ENCODE measurements at regions not wholly inside any gene's neighbourhood (a gene's known extent, or its start where the extent isn't known, plus 50 kb on each side); places are given as distances from the start of the nearest gene placed in this dataset.

GRCh38 chr4:180698550-180699195 is 1544.5 kb upstream of the TENM3 start:
- in situ Hi-C loops (cut with HindIII; ENCODE audit: low pct_ligation_motif_present, low pct_unique_long_range_greater_than_20kb, low sequenced_read_pairs): no loop called here

GRCh38 chr4:180706766-180707165 is 1536.4 kb upstream of the TENM3 start:
- DNase-seq: no peak
- in situ Hi-C loops (cut with HindIII; ENCODE audit: low pct_ligation_motif_present, low pct_unique_long_range_greater_than_20kb, low sequenced_read_pairs): no loop called here

More at GRCh38 chr4:180698550-180699195, 1544.5 kb upstream of the TENM3 start:
- no peak for DNase-seq

DNA sequence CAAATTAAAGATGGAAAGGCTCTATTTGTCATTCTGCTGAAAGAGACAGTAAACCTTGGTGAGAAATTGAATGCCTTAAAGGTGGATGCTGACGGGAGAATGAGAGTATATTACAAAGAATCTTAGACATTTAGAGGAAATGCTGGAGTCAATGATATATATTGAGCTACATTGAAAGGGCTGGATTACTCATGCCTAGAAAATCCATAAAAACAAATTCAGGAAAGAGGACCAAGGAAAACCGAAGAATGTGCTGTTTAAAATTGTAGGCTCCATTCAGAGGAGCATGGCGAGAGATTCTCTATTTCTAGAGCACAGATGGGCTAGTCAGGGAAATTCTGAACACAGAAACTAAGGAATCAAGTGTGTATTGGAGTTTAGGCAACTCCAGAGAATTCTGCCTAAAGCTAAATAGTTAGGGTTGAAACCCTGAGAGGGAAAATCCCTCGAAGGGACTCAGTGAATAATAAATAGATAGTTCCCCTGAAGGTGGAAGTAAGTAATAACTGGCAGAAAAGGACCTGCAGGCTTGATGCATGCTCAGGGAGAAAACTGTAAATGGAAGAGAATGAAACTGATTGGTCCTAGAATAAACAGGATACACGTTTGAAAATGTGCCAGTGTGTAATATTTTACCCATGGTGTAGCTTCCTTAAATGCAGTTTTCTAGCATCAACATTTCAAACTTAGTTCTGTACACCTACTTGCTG is 1532.4 kb upstream of the TENM3 start:
- in situ Hi-C loops (cut with HindIII; ENCODE audit: low pct_ligation_motif_present, low pct_unique_long_range_greater_than_20kb, low sequenced_read_pairs): no loop called here
- DNase-seq: no peak

GRCh38 chr4:180717451-180718033 is 1525.7 kb upstream of the TENM3 start:
- no peak for DNase-seq
- in situ Hi-C loops (cut with HindIII; ENCODE audit: low pct_ligation_motif_present, low pct_unique_long_range_greater_than_20kb, low sequenced_read_pairs): no loop called here

GRCh38 chr4:180721356-180721755 is 1521.8 kb upstream of the TENM3 start:
- no peak for DNase-seq
- in situ Hi-C loops (cut with HindIII; ENCODE audit: low pct_ligation_motif_present, low pct_unique_long_range_greater_than_20kb, low sequenced_read_pairs): no loop called here

DNA sequence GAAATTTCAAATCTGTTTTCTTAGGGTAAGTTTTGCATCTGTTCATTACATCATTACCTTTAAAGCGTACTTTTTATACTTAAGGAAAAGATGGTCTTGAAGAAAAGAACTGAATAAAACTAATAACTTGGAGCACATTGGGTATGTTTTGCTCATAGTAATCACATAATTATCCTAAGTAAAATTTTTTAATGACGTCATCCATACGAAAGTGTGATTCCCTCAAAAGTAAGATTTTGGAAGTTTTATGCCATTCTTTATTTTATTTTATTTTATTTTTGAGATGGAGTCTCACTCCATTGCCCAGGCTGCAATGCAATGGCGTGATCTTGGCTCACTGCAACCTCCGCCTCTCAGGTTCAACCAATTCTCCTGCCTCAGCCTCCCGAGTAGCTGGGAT is 1516.6 kb upstream of the TENM3 start:
- no peak for DNase-seq
- in situ Hi-C loops (cut with HindIII; ENCODE audit: low pct_ligation_motif_present, low pct_unique_long_range_greater_than_20kb, low sequenced_read_pairs): no loop called here

DNA sequence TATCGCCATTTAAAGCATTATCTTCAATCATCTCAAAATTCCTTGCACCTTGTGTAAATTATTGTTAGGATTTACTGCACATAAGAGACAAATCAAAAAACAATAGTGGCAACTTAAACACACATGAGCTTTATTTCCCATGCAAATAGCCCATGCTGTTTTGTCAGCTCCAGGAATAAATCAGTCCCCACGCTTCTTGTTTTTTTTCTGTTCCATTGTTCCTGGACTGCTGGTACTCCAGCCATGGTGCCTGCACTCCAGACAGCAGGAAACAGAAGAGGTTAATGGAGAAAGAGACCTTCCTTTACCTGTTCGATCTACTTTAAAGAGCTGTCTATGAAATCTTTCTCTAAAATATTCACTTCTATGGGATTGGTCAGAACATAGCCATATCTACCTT is 1515.7 kb upstream of the TENM3 start:
- in situ Hi-C loops (cut with HindIII; ENCODE audit: low pct_ligation_motif_present, low pct_unique_long_range_greater_than_20kb, low sequenced_read_pairs): no loop called here
- DNase-seq: no peak

DNA sequence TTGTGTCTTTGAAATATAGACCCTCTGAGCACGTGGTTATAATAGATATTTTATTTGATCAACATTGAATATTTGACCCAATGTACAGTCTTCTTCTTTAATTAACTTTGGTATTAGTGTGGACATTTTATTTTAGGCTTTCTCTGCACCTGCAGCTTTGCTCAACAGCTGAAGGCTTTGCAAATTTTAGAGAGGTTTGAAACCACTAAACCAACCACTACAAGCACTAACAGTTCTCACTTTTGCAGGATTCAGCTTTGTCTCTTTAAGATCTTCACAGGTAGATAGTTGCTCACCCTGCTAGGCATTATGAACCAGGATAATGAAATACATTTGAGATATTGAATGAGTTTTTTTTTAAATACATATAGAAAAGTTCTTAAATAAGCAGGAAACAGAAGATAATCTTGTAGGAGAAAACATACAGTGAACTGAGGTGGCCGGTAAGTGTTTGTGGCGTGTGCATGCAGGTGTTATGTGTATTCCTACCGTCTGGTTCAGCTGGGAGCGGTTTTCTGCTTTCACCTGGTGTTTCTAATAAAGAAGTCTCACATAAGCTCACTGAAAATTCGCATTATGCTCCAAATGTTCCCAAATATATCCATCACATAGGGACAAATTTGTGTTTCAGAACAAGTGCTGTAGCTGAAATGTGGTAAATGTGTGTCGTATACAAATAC is 1508.3 kb upstream of the TENM3 start:
- in situ Hi-C loops (cut with HindIII; ENCODE audit: low pct_ligation_motif_present, low pct_unique_long_range_greater_than_20kb, low sequenced_read_pairs): no loop called here

DNA sequence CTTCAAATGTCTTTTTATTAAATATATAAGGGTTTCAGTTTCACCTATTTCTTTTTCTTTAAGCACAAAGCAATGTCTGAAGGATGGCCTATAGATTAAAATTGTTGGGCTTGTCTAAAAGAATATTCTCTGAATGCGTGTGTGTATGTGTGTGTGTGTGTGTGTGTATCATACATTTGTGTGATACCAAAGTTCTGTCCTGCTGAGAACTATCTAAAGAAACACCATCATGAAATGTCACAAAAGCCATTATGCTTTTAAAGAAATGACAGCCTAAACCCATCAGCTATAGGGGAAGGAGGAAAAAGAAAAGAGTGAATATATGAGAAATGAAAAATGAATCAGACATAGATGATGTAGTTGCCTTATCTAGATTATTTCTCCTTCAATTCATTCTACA is 1501.5 kb upstream of the TENM3 start:
- DNase-seq: no peak
- in situ Hi-C loops (cut with HindIII; ENCODE audit: low pct_ligation_motif_present, low pct_unique_long_range_greater_than_20kb, low sequenced_read_pairs): no loop called here

More for the DNA sequence above, 1508.3 kb upstream of the TENM3 start:
- no peak for DNase-seq

GRCh38 chr4:180745019-180745418 is 1498.2 kb upstream of the TENM3 start:
- in situ Hi-C loops (cut with HindIII; ENCODE audit: low pct_ligation_motif_present, low pct_unique_long_range_greater_than_20kb, low sequenced_read_pairs): no loop called here

DNA sequence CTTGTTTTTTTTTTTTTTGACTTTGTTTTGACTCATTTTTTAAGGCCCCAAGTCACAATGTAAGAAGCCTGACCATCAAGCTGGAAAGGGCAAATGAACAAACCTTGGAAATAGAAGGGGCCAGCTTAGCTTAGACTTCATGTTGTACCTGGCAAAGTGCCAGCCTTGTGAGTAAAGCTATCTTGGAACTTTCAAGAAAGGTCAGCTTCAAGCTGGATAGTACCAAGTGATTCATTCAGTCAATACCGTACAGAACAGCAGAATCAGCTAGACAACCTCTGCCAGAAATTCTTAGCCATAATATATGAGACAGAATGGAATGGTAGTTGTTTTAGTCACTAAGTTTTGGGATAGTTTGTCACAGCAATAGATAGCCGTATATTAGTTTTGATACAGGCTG is 1492.2 kb upstream of the TENM3 start:
- in situ Hi-C loops (cut with HindIII; ENCODE audit: low pct_ligation_motif_present, low pct_unique_long_range_greater_than_20kb, low sequenced_read_pairs): no loop called here
- no peak for DNase-seq

More at GRCh38 chr4:180745019-180745418, 1498.2 kb upstream of the TENM3 start:
- DNase-seq: no peak

GRCh38 chr4:180757927-180758326 is 1485.3 kb upstream of the TENM3 start:
- DNase-seq: no peak
- in situ Hi-C loops (cut with HindIII; ENCODE audit: low pct_ligation_motif_present, low pct_unique_long_range_greater_than_20kb, low sequenced_read_pairs): no loop called here

GRCh38 chr4:180766045-180766444 is 1477.2 kb upstream of the TENM3 start:
- in situ Hi-C loops (cut with HindIII; ENCODE audit: low pct_ligation_motif_present, low pct_unique_long_range_greater_than_20kb, low sequenced_read_pairs): no loop called here
- no peak for DNase-seq

DNA sequence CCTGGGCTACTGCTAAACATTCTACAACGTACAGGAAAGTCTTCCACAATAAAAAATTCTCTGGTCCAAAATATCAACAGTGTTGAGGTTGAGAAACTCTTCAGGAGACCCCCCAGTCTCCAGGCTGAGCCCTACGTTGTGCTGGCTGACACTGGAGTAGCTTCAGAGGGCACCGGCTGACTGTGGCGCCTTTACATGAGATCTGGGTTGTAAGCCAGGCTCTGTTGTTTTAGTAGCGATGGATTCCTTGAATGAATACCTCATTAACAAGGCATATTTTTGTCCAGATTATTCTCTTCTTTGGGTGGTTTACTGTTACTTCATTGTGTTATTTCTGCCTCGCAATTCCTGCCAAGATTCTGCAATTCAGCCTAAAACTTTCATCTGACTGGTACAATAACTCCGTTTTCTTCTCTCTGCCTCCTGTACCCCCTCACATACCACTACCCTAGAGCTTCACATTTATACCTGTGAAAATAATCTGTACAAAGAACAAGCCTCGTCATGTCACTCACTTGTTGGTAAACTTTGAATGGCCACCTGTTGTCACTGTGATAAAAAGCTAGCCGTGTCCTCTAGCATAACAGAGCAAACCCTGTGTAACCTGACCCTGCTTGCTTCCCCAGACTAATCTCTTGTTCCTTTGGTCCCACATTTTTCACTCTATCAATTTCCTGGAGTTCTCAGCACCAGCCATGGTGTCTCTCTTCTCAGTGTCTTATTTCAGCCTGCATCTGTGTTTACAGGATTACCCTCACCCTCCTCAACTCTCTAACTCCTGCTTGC is 1476.1 kb upstream of the TENM3 start:
- DNase-seq: no peak
- in situ Hi-C loops (cut with HindIII; ENCODE audit: low pct_ligation_motif_present, low pct_unique_long_range_greater_than_20kb, low sequenced_read_pairs): no loop called here

DNA sequence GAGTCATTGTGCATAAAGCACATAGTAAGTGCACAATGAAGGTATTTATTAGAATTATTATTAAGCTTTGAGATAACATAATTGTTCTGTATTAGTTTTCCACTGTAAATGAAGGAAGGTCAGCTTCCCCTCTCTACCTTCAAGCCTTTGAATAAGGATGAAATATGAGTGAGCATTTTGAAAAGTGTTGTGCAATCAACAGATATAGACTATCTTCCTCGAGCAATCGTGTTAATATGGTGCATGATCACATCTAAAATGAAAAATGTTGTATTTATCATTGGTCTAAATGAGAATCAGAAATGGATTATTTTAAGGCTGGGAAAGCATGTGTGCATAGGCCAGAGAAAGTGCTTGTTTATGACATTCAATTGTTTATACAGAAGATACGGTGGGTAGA is 1474.6 kb upstream of the TENM3 start:
- in situ Hi-C loops (cut with HindIII; ENCODE audit: low pct_ligation_motif_present, low pct_unique_long_range_greater_than_20kb, low sequenced_read_pairs): no loop called here
- DNase-seq: no peak

DNA sequence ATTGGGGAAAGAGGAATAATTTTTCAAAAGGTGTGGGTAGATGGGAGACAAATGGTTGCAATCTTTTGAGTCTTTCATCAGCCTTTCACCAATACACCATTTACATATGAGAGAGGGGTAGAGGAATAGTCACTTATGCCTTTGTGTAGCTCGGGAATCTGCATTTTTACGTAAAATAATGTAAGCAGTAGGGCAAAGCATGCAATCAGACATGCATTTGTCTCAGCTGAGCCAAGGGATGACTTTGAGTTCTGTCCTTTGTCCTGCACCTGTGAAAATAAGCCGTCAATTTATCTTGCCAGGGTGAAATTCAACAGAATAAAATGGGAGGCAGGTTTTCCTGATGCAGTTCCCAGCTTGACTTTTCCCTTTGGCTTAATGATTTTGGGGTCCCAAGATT is 1473.4 kb upstream of the TENM3 start:
- in situ Hi-C loops (cut with HindIII; ENCODE audit: low pct_ligation_motif_present, low pct_unique_long_range_greater_than_20kb, low sequenced_read_pairs): no loop called here
- DNase-seq: no peak

- no peak for DNase-seq
- in situ Hi-C loops (cut with HindIII; ENCODE audit: low pct_ligation_motif_present, low pct_unique_long_range_greater_than_20kb, low sequenced_read_pairs): no loop called here
Observed at GRCh38 chr4:180770265-180770664, 1472.9 kb upstream of the TENM3 start.

DNA sequence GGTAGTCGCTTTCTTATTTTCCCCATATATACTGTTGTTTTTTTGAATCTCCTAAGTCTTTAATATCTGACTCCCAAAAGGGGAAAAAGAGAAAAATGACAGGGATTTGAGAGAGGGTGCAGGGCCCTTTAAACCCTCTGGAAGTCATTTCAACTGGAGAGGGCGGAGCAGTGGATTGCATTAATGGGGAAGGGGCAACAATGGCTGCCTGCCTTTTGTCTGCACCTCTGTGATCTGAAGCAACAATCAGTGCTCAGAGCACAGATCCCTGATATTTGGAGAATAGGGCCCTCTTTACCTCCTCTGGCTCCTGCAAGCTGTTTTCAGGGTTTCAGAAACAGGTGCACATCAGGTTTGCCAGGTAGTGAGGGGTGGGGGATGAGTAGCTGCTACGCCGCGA is 1458.3 kb upstream of the TENM3 start:
- in situ Hi-C loops (cut with HindIII; ENCODE audit: low pct_ligation_motif_present, low pct_unique_long_range_greater_than_20kb, low sequenced_read_pairs): no loop called here
- DNase-seq: no peak

- no peak for DNase-seq
- in situ Hi-C loops (cut with HindIII; ENCODE audit: low pct_ligation_motif_present, low pct_unique_long_range_greater_than_20kb, low sequenced_read_pairs): no loop called here
Observed at GRCh38 chr4:180788729-180789128, 1454.5 kb upstream of the TENM3 start.
